Caco-2 (cell line): ENCODE measurements at regions not wholly inside any gene's neighbourhood (a gene's known extent, or its start where the extent isn't known, plus 50 kb on each side); places are given as distances from the start of the nearest gene placed in this dataset.

Experiments used
- BruUV-seq: library from RNA; stranded (reverse); fragments of 400-500 nt; replicated peaks from 2 replicates; lab custom pipeline; 2021; lab: Mats Ljungman, UMichigan
- CTCF ChIA-PET: fragments of 300-600 bp; sonication (Branson Sonifier 250); formaldehyde crosslinking; loops from one replicate; lab custom pipeline; 2022; ENCODE audit warnings: antibody characterized with exemption; lab: Charles Lee
- POLR2A ChIA-PET: fragments of 300-600 bp; sonication (Branson Sonifier 250); formaldehyde crosslinking; loops from one replicate; lab custom pipeline; 2022; ENCODE audit warnings: antibody characterized with exemption; lab: Charles Lee
- DNase-seq, 2 experiments: peaks; one replicate each; pipeline versions ENCODE4 v3.0.0 to v3.0.0-alpha.2; 2020 to 2022
- H3K27me3 ChIP-seq: replicated peaks from 2 replicates; pipeline ENCODE4 v1.6.0; 2011; ENCODE audit warnings: low read length; ENCODE audit not compliant: control insufficient read depth, insufficient read depth
- H3K36me3 ChIP-seq: 2 replicates; pipeline ENCODE4 v1.5.1; 2011; ENCODE audit warnings: low read length; ENCODE audit not compliant: control insufficient read depth, insufficient read depth
- H3K4me1 ChIP-seq: fragments of 250-450 bp; sonication (Bioruptor Pico); 2 replicates; pipeline ENCODE4 v1.5.1; 2020; ENCODE audit warnings: mild to moderate bottlenecking
- H3K4me3 ChIP-seq: 2 replicates; pipeline ENCODE4 v1.5.1; 2011; ENCODE audit warnings: low read depth, mild to moderate bottlenecking, control low read depth, low read length
- H3K9me3 ChIP-seq: fragments of 250-450 bp; sonication (Bioruptor Pico); 2 replicates; pipeline ENCODE4 v1.5.1; 2020; ENCODE audit warnings: mild to moderate bottlenecking, moderate library complexity
- H3K27ac Mint-ChIP-seq: one replicate; pipeline ENCODE4 v1.8.0; 2022; ENCODE audit warnings: mixed read lengths; ENCODE audit not compliant: unreplicated experiment
- H3K27me3 Mint-ChIP-seq: one replicate; pipeline ENCODE4 v1.8.0; 2022; ENCODE audit warnings: mixed read lengths; ENCODE audit not compliant: insufficient read depth, unreplicated experiment
- H3K36me3 Mint-ChIP-seq: one replicate; pipeline ENCODE4 v1.8.0; 2022; ENCODE audit warnings: mild to moderate bottlenecking, mixed read lengths; ENCODE audit not compliant: insufficient read depth, unreplicated experiment
- H3K4me1 Mint-ChIP-seq: one replicate; pipeline ENCODE4 v1.8.0; 2022; ENCODE audit warnings: low read depth, mixed read lengths; ENCODE audit not compliant: unreplicated experiment
- H3K4me3 Mint-ChIP-seq: one replicate; pipeline ENCODE4 v1.8.0; 2022; ENCODE audit warnings: mild to moderate bottlenecking, moderate library complexity, mixed read lengths; ENCODE audit not compliant: unreplicated experiment
- H3K9me3 Mint-ChIP-seq: one replicate; pipeline ENCODE4 v1.8.0; 2022; ENCODE audit warnings: mixed read lengths; ENCODE audit not compliant: unreplicated experiment
- CTCF ChIP-seq, 2 experiments: fragments of 200-600 bp in 1 of 2; IDR thresholded peaks; 1 replicate in 1 of 2; 2 replicates in 1 of 2; pipeline versions ENCODE4 v1.5.1 to v1.8.0; 2011 to 2022; ENCODE audit warnings: antibody characterized with exemption in 1 of 2, control low read depth in 1 of 2, inconsistent platforms in 1 of 2, low read depth in 1 of 2, low read length in 1 of 2, mild to moderate bottlenecking in 1 of 2, moderate library complexity in 1 of 2; ENCODE audit not compliant: insufficient read depth in 1 of 2, severe bottlenecking in 1 of 2, unreplicated experiment in 1 of 2
- intact Hi-C: fragments of 100-400 bp; cut with micrococcal nuclease; formaldehyde crosslinking; loops from one replicate; pipeline ENCODE4 v1.10.0; 2022; ENCODE audit not compliant: unreplicated experiment

GRCh38 chr20:56952258-56953047, 314.0 kb downstream of the BMP7 start:
- no peak for DNase-seq
- ChIA-PET CTCF (no interaction called here), POLR2A (no interaction called here)
- H3K4me1 Mint-ChIP-seq: no peaks in the 10 kb centered on the region
- no peak overlapping the region for H3K4me3 Mint-ChIP-seq
- no peaks in the 10 kb centered on the region for H3K36me3 Mint-ChIP-seq
- TF ChIP-seq CTCF (IDR thresholded peaks at IDR 0.05; ENCODE audit: insufficient read depth in 1 of 2, low read depth in 1 of 2, low read length in 1 of 2, severe bottlenecking in 1 of 2, unreplicated experiment in 1 of 2): no peak
- no TSS peak for BruUV-seq
- no peaks in the 10 kb centered on the region for H3K9me3 Mint-ChIP-seq
- Histone ChIP-seq H3K36me3 (0 out of 2 replicates have a peak, but pooled peaks cover 2% of the 10 kb centered on the region), H3K4me1 (no peaks in the 10 kb centered on the region), H3K9me3 (no peaks in the 10 kb centered on the region), H3K27me3 (no peaks in the 10 kb centered on the region), H3K4me3 (no peak overlapping the region)
- intact Hi-C loops: no loop called here
- peaks cover 8% of the 10 kb centered on the region for H3K27me3 Mint-ChIP-seq
- no peak overlapping the region for H3K27ac Mint-ChIP-seq

GRCh38 chr20:56953048-56953586, 313.3 kb downstream of the BMP7 start:
- H3K4me1 ChIP-seq: no peaks in the 10 kb centered on the region
- Mint-ChIP-seq H3K4me3 (no peak overlapping the region), H3K4me1 (no peaks in the 10 kb centered on the region), H3K9me3 (no peaks in the 10 kb centered on the region), H3K27ac (no peak overlapping the region), H3K27me3 (peaks cover 7% of the 10 kb centered on the region), H3K36me3 (no peaks in the 10 kb centered on the region)
- H3K9me3 ChIP-seq: no peaks in the 10 kb centered on the region
- intact Hi-C loops: no loop called here
- no peaks in the 10 kb centered on the region for H3K27me3 ChIP-seq
- no peak for DNase-seq
- H3K36me3 ChIP-seq: 0 out of 2 replicates have a peak, but pooled peaks cover 2% of the 10 kb centered on the region
- no TSS peak for BruUV-seq
- ChIA-PET CTCF (no interaction called here), POLR2A (no interaction called here)
- no peak for TF ChIP-seq CTCF (IDR thresholded peaks at IDR 0.05; ENCODE audit: insufficient read depth in 1 of 2, low read depth in 1 of 2, low read length in 1 of 2, severe bottlenecking in 1 of 2, unreplicated experiment in 1 of 2)
- no peak overlapping the region for H3K4me3 ChIP-seq

DNA sequence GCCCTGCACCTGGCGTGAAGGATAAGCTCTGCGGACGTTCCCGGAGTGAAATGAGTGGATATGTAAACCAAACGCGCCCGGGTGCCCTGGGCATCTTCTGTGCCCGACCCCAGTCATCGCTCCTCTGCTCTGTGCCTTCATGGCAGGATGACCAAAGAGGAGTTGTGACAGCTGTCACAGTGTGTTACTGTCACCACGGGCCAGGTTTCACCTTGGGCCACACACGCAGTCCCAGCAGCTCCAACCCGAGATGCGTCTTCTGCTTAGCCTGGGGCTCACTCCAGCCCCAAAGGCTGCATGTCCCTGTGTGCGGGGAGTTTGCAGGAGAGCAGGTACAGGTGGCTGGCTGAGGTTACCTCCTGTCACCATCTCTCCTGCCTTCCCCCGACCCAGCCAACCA, 311.6 kb downstream of the BMP7 start:
- intact Hi-C loops: no loop called here
- Mint-ChIP-seq H3K4me3 (no peak overlapping the region), H3K9me3 (no peaks in the 10 kb centered on the region), H3K27ac (no peak overlapping the region), H3K36me3 (no peaks in the 10 kb centered on the region), H3K4me1 (no peaks in the 10 kb centered on the region), H3K27me3 (peaks cover 7% of the 10 kb centered on the region)
- ChIA-PET CTCF (interaction anchor here (0.7 to 1.3 kb wide), 2 partner anchors 325 to 1974 kb away, joined by 5 to 7 read pairs; no protein-coding TSS in a partner anchor), POLR2A (no interaction called here)
- Histone ChIP-seq H3K36me3 (no peaks in the 10 kb centered on the region), H3K4me3 (no peak overlapping the region), H3K9me3 (no peaks in the 10 kb centered on the region), H3K4me1 (no peaks in the 10 kb centered on the region), H3K27me3 (no peaks in the 10 kb centered on the region; the same call in 1 of the 2 replicates)
- DNase-seq: no peak
- BruUV-seq: no TSS peak
- TF ChIP-seq CTCF (IDR thresholded peaks at IDR 0.05; ENCODE audit: insufficient read depth in 1 of 2, low read depth in 1 of 2, low read length in 1 of 2, severe bottlenecking in 1 of 2, unreplicated experiment in 1 of 2): no peak
